ENCODE measurements at regions not wholly inside any gene's neighbourhood (a gene's known extent, or its start where the extent isn't known, plus 50 kb on each side); places are given as distances from the start of the nearest gene placed in this dataset.

GRCh38 chr2:225994748-225995405 lies 595.4 kb downstream of the NYAP2 start:
- H3K36me3 ChIP-seq (ENCODE audit: control insufficient read depth in 4 of 4, insufficient read depth in 4 of 4, low read length in 4 of 4): no peaks in the 10 kb centered on the region
- no peak overlapping the region for H3K4me3 ChIP-seq
- TF ChIP-seq CTCF (IDR thresholded peaks at IDR 0.05; ENCODE audit: control extremely low read depth, extremely low read depth): no peak
- H3K27ac ChIP-seq (ENCODE audit: low read depth in 1 of 2, low read length in 1 of 2): no peak overlapping the region
- no peak for ATAC-seq (ENCODE audit: insufficient read depth, low FRiP score)
- H3K9ac ChIP-seq (ENCODE audit: insufficient read depth in 1 of 2, low read length in 2 of 2): no peak overlapping the region
- no peak for DNase-seq
- no peaks in the 10 kb centered on the region for H3K9me3 ChIP-seq (ENCODE audit: control insufficient read depth in 4 of 4, insufficient read depth in 3 of 4, low read length in 3 of 4)
- WGBS, 2 donors: 87% methylated on average over 3 of the region's 3 CpGs
- peaks cover 0 to 18% (median 5%) of the 10 kb centered on the region in 5 donors for H3K4me1 ChIP-seq (ENCODE audit: control insufficient read depth in 5 of 5, insufficient read depth in 5 of 5, low read length in 5 of 5)
- no peaks in the 10 kb centered on the region for H3K27me3 ChIP-seq (ENCODE audit: control insufficient read depth in 3 of 3, insufficient read depth in 3 of 3, low read length in 2 of 3)

- H3K4me3 ChIP-seq: no peak overlapping the region
- H3K4me1 ChIP-seq (ENCODE audit: control insufficient read depth in 5 of 5, insufficient read depth in 5 of 5, low read length in 5 of 5): peaks cover 0 to 18% (median 5%) of the 10 kb centered on the region in 5 donors
- no peaks in the 10 kb centered on the region for H3K36me3 ChIP-seq (ENCODE audit: control insufficient read depth in 4 of 4, insufficient read depth in 4 of 4, low read length in 4 of 4)
- H3K9ac ChIP-seq (ENCODE audit: insufficient read depth in 1 of 2, low read length in 2 of 2): no peak overlapping the region
- H3K27me3 ChIP-seq (ENCODE audit: control insufficient read depth in 3 of 3, insufficient read depth in 3 of 3, low read length in 2 of 3): no peaks in the 10 kb centered on the region
- no peak overlapping the region for H3K27ac ChIP-seq (ENCODE audit: low read depth in 1 of 2, low read length in 1 of 2)
- no peak for ATAC-seq (ENCODE audit: insufficient read depth, low FRiP score)
- H3K9me3 ChIP-seq (ENCODE audit: control insufficient read depth in 4 of 4, insufficient read depth in 3 of 4, low read length in 3 of 4): no peaks in the 10 kb centered on the region
- no peak for TF ChIP-seq CTCF (IDR thresholded peaks at IDR 0.05; ENCODE audit: control extremely low read depth, extremely low read depth)
- no peak for DNase-seq
- 63 to 75% methylated on average over 2 of the region's 2 CpGs for WGBS, 2 donors
Observed at GRCh38 chr2:225993430-225993829, 593.9 kb downstream of the NYAP2 start.

GRCh38 chr2:225989809-225990208 lies 590.3 kb downstream of the NYAP2 start:
- Histone ChIP-seq H3K27me3 (ENCODE audit: control insufficient read depth in 3 of 3, insufficient read depth in 3 of 3, low read length in 2 of 3) (no peaks in the 10 kb centered on the region), H3K27ac (ENCODE audit: low read depth in 1 of 2, low read length in 1 of 2) (no peak overlapping the region), H3K9ac (ENCODE audit: insufficient read depth in 1 of 2, low read length in 2 of 2) (no peak overlapping the region), H3K9me3 (ENCODE audit: control insufficient read depth in 4 of 4, insufficient read depth in 3 of 4, low read length in 3 of 4) (no peaks in the 10 kb centered on the region), H3K4me1 (ENCODE audit: control insufficient read depth in 5 of 5, insufficient read depth in 5 of 5, low read length in 5 of 5) (peaks cover 0 to 6% (median 0%) of the 10 kb centered on the region in 5 donors), H3K36me3 (ENCODE audit: control insufficient read depth in 4 of 4, insufficient read depth in 4 of 4, low read length in 4 of 4) (no peaks in the 10 kb centered on the region), H3K4me3 (no peak overlapping the region)
- ATAC-seq (ENCODE audit: insufficient read depth, low FRiP score) (no peak), DNase-seq (no peak)
- 92 to 93% methylated on average over 4 of the region's 4 CpGs for WGBS, 2 donors
- no peak for TF ChIP-seq CTCF (IDR thresholded peaks at IDR 0.05; ENCODE audit: control extremely low read depth, extremely low read depth)

- ATAC-seq (ENCODE audit: insufficient read depth, low FRiP score) (no peak), DNase-seq (no peak)
- Histone ChIP-seq H3K4me3 (no peak overlapping the region), H3K9ac (ENCODE audit: insufficient read depth in 1 of 2, low read length in 2 of 2) (no peak overlapping the region), H3K9me3 (ENCODE audit: control insufficient read depth in 4 of 4, insufficient read depth in 3 of 4, low read length in 3 of 4) (no peaks in the 10 kb centered on the region), H3K4me1 (ENCODE audit: control insufficient read depth in 5 of 5, insufficient read depth in 5 of 5, low read length in 5 of 5) (no peaks in the 10 kb centered on the region), H3K36me3 (ENCODE audit: control insufficient read depth in 4 of 4, insufficient read depth in 4 of 4, low read length in 4 of 4) (no peaks in the 10 kb centered on the region), H3K27me3 (ENCODE audit: control insufficient read depth in 3 of 3, insufficient read depth in 3 of 3, low read length in 2 of 3) (no peaks in the 10 kb centered on the region), H3K27ac (ENCODE audit: low read depth in 1 of 2, low read length in 1 of 2) (no peak overlapping the region)
- 85 to 97% methylated on average over 7 of the region's 7 CpGs for WGBS, 2 donors
- no peak for TF ChIP-seq CTCF (IDR thresholded peaks at IDR 0.05; ENCODE audit: control extremely low read depth, extremely low read depth)
Observed at GRCh38 chr2:225980372-225980771, 580.9 kb downstream of the NYAP2 start.

Data from lung (tissue), 11 donors.